CD4-positive, CD25-positive, alpha-beta regulatory T cell (primary cell): ENCODE measurements at regions not wholly inside any gene's neighbourhood (a gene's known extent, or its start where the extent isn't known, plus 50 kb on each side); places are given as distances from the start of the nearest gene placed in this dataset.

ENCODE experiments used
- ATAC-seq, 2 donors: fragments of 150-1000 bp; cut with Tn5 transposase; one replicate each; pipeline ENCODE4 v1.10.0; 2021; ENCODE audit warnings: low read depth in 2 of 2, moderate number of reproducible peaks in 2 of 2, moderate library complexity in 1 of 2
- DNase-seq, 3 donors: peaks; one replicate each; pipeline versions ENCODE4 v3.0.0 to v3.0.0-alpha.2; 2012 to 2022; ENCODE audit warnings: mixed read lengths in 1 of 3
- H3K27ac ChIP-seq: one replicate; pipeline ENCODE4 v1.7.0; 2013; ENCODE audit warnings: mild to moderate bottlenecking, low read length; ENCODE audit not compliant: insufficient read depth, poor library complexity, severe bottlenecking
- H3K27me3 ChIP-seq: one replicate; pipeline ENCODE4 v1.7.0; 2013; ENCODE audit warnings: low read length; ENCODE audit not compliant: control insufficient read depth, insufficient read depth
- H3K36me3 ChIP-seq: one replicate; pipeline ENCODE4 v1.7.0; 2013; ENCODE audit warnings: mild to moderate bottlenecking, low read length, moderate library complexity; ENCODE audit not compliant: control insufficient read depth, insufficient read depth
- H3K4me1 ChIP-seq: 2 replicates; pipeline ENCODE4 v1.7.0; 2013; ENCODE audit warnings: mild to moderate bottlenecking, low read length; ENCODE audit not compliant: insufficient read depth, control insufficient read depth, poor library complexity, severe bottlenecking
- H3K4me3 ChIP-seq: one replicate; pipeline ENCODE4 v1.7.0; 2013; ENCODE audit warnings: low read depth, mild to moderate bottlenecking, low read length, moderate library complexity
- H3K9me3 ChIP-seq, 2 experiments: 1 replicate in 1 of 2; 2 replicates in 1 of 2; pipeline ENCODE4 v1.7.0; 2013; ENCODE audit warnings: low read length in 2 of 2, mild to moderate bottlenecking in 1 of 2, moderate library complexity in 1 of 2; ENCODE audit not compliant: control insufficient read depth in 2 of 2
- H3K27ac Mint-ChIP-seq, 3 donors: one replicate each; pipeline ENCODE4 v1.8.0; 2020 to 2022; ENCODE audit warnings: mild to moderate bottlenecking in 3 of 3, mixed read lengths in 3 of 3, moderate library complexity in 2 of 3
- H3K27me3 Mint-ChIP-seq: one replicate; pipeline ENCODE4 v1.8.0; 2022; ENCODE audit warnings: mild to moderate bottlenecking, mixed read lengths
- H3K36me3 Mint-ChIP-seq: one replicate; pipeline ENCODE4 v1.8.0; 2020; ENCODE audit warnings: mixed read lengths
- H3K4me1 Mint-ChIP-seq, 4 donors: one replicate each; pipeline ENCODE4 v1.8.0; 2020 to 2022; ENCODE audit warnings: mixed read lengths in 4 of 4, mild to moderate bottlenecking in 1 of 4
- H3K4me3 Mint-ChIP-seq, 4 donors: one replicate each; pipeline ENCODE4 v1.8.0; 2020 to 2022; ENCODE audit warnings: mild to moderate bottlenecking in 4 of 4, mixed read lengths in 4 of 4, moderate library complexity in 3 of 4
- H3K9me3 Mint-ChIP-seq, 7 donors: one replicate each; pipeline ENCODE4 v1.8.0; 2020 to 2022; ENCODE audit warnings: mixed read lengths in 7 of 7, mild to moderate bottlenecking in 3 of 7, moderate library complexity in 2 of 7

DNA sequence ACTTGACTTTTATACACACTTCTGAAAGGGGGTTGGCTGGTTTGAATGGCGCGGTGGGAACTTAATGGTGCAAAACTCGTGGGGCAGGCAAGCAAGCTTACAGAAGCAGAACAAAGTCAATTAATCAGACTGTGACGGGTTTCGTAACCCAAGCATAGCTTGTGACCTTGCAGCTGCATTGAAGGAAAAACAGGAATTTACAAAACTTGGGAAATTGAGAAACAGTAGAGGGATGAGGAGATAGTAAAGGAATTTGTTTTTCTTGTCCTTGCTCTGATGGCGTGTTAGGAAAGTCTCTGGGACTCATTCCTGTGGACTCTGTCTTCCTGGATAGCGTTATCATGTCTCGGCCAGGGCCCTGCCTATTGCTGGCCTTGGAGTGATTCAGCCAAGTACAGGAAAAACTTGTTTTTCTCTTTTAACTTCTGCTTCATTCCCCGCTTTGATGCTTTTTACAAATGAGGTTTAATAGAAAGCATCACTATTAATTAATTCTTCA lies 220.0 kb upstream of the KCND2 start:
- Histone ChIP-seq H3K4me3 (no peak overlapping the region), H3K27ac (no peak overlapping the region), H3K4me1 (no peaks in the 10 kb centered on the region), H3K36me3 (no peaks in the 10 kb centered on the region), H3K9me3 (peaks cover 0 to 18% of the 10 kb centered on the region in 2 experiments), H3K27me3 (no peaks in the 10 kb centered on the region)
- no peak for ATAC-seq
- Mint-ChIP-seq H3K27me3 (no peaks in the 10 kb centered on the region), H3K27ac (peak overlapping the region in 1 of 3 donors; percentile 27), H3K9me3 (peaks cover 0 to 15% (median 2%) of the 10 kb centered on the region in 7 donors), H3K4me3 (peak overlapping the region in 1 of 4 donors; percentile 32), H3K36me3 (no peaks in the 10 kb centered on the region), H3K4me1 (no peaks in the 10 kb centered on the region)
- no peak for DNase-seq

DNA sequence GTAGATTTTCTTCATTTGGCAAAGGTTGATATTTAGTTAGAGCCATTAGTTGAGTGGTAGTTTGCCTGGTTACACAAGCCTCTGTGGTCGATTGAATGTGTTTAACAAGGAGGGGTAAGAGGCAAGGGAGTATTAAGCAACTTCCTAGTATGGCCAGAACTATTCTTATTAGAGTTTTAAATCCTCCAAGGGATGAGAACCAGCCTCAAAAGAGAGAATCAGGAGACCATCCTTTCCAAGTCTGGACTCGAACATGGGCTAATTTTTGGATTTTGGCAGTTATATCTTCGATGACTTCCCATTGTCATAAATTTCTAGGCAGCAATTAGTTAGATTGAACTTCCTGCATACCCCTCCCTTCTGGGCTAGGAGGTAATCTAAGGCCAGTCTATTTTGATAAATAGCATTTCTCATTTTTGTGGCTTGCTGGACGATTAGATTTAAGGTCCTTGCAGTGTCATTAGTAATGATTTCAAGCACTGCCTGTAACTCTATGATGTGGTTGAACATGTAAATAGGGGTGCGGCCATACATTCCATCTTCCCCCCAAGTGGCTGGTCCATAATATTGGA lies 219.5 kb upstream of the KCND2 start:
- H3K9me3 Mint-ChIP-seq, result peaks cover 0 to 15% (median 4%) of the 10 kb centered on the region in 7 donors
- DNase-seq, result no peak
- no peak overlapping the region for H3K4me3 ChIP-seq

GRCh38 chr7:120054376-120055100 lies 218.4 kb upstream of the KCND2 start:
- peaks cover 0 to 15% (median 4%) of the 10 kb centered on the region in 7 donors for H3K9me3 Mint-ChIP-seq
- DNase-seq, result no peak
- H3K27ac Mint-ChIP-seq, result no peak overlapping the region
- H3K4me3 ChIP-seq, result no peak overlapping the region
- H3K36me3 ChIP-seq, result no peaks in the 10 kb centered on the region
- H3K4me1 ChIP-seq, result no peaks in the 10 kb centered on the region
- H3K36me3 Mint-ChIP-seq, result no peaks in the 10 kb centered on the region
- no peak overlapping the region for H3K27ac ChIP-seq
- H3K4me1 Mint-ChIP-seq, result no peaks in the 10 kb centered on the region
- H3K9me3 ChIP-seq, result peaks cover 0 to 19% of the 10 kb centered on the region in 2 experiments
- H3K4me3 Mint-ChIP-seq, result no peak overlapping the region
- no peaks in the 10 kb centered on the region for H3K27me3 Mint-ChIP-seq
- no peaks in the 10 kb centered on the region for H3K27me3 ChIP-seq
- no peak for ATAC-seq

More for the DNA sequence above, 219.5 kb upstream of the KCND2 start:
- H3K4me3 Mint-ChIP-seq, result no peak overlapping the region
- Histone ChIP-seq H3K36me3 (no peaks in the 10 kb centered on the region), H3K9me3 (peaks cover 0 to 19% of the 10 kb centered on the region in 2 experiments), H3K27ac (no peak overlapping the region), H3K4me1 (no peaks in the 10 kb centered on the region), H3K27me3 (no peaks in the 10 kb centered on the region)
- no peaks in the 10 kb centered on the region for H3K4me1 Mint-ChIP-seq
- H3K27ac Mint-ChIP-seq, result no peak overlapping the region
- H3K27me3 Mint-ChIP-seq, result no peaks in the 10 kb centered on the region
- no peaks in the 10 kb centered on the region for H3K36me3 Mint-ChIP-seq
- ATAC-seq, result no peak

DNA sequence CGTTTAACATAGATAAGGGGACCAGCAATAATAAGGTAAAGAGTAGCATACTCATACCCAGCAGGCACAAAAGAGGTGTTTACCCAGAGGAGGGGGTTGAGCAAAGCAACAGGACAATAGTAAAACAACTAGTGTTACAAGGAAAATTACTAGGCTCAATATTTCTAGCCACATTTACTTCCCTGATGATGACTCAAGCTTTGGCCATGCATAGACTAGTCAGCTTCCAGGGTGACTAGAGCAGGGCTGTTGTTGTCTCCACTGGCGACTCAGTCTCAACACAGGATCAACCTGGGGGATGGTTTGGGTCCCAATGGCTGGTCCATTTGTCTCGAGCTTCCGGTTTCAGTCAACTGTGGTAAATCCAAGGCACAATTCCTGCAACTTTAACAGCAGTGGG lies 217.7 kb upstream of the KCND2 start:
- H3K4me3 ChIP-seq, result no peak overlapping the region
- Mint-ChIP-seq H3K9me3 (peaks cover 0 to 15% (median 4%) of the 10 kb centered on the region in 7 donors), H3K4me3 (no peak overlapping the region), H3K27me3 (no peaks in the 10 kb centered on the region), H3K36me3 (no peaks in the 10 kb centered on the region), H3K27ac (no peak overlapping the region), H3K4me1 (no peaks in the 10 kb centered on the region)
- no peaks in the 10 kb centered on the region for H3K27me3 ChIP-seq
- no peak overlapping the region for H3K27ac ChIP-seq
- ATAC-seq, result no peak
- H3K9me3 ChIP-seq, result peaks cover 0 to 19% of the 10 kb centered on the region in 2 experiments
- H3K36me3 ChIP-seq, result no peaks in the 10 kb centered on the region
- DNase-seq, result no peak
- H3K4me1 ChIP-seq, result no peaks in the 10 kb centered on the region

DNA sequence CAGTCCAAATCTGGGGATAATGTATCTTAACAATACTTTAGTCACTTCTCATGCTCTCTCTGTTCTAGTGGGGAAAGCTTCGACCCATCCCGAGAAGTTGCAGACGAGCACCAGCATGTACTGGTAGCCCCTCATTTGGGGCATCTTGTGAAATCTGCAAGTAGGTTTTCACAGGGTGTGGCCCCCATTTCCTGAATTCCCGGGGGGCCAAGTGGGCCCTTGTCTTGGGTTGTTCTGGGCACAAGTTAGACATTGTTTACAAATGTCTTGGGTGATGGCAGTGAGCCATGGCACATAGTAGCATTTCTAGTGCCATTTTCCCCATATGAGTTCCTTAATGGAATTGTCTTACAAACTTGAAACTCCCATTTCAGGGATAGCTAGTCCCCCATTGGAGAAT lies 216.7 kb upstream of the KCND2 start:
- no peaks in the 10 kb centered on the region for H3K27me3 ChIP-seq
- peaks cover 0 to 19% of the 10 kb centered on the region in 2 experiments for H3K9me3 ChIP-seq
- H3K4me1 ChIP-seq, result no peaks in the 10 kb centered on the region
- no peaks in the 10 kb centered on the region for H3K4me1 Mint-ChIP-seq
- no peak overlapping the region for H3K4me3 Mint-ChIP-seq
- ATAC-seq (no peak), DNase-seq (no peak)
- peaks cover 0 to 20% (median 4%) of the 10 kb centered on the region in 7 donors for H3K9me3 Mint-ChIP-seq
- H3K4me3 ChIP-seq, result no peak overlapping the region
- H3K36me3 Mint-ChIP-seq, result no peaks in the 10 kb centered on the region
- no peak overlapping the region for H3K27ac ChIP-seq
- no peaks in the 10 kb centered on the region for H3K36me3 ChIP-seq
- no peaks in the 10 kb centered on the region for H3K27me3 Mint-ChIP-seq
- H3K27ac Mint-ChIP-seq, result no peak overlapping the region

GRCh38 chr7:120059641-120060040 lies 213.3 kb upstream of the KCND2 start:
- H3K36me3 ChIP-seq, result no peaks in the 10 kb centered on the region
- no peaks in the 10 kb centered on the region for H3K4me1 ChIP-seq
- peaks cover 0 to 19% of the 10 kb centered on the region in 2 experiments for H3K9me3 ChIP-seq
- no peaks in the 10 kb centered on the region for H3K27me3 Mint-ChIP-seq
- H3K4me1 Mint-ChIP-seq, result no peaks in the 10 kb centered on the region
- no peak overlapping the region for H3K4me3 Mint-ChIP-seq
- H3K4me3 ChIP-seq, result no peak overlapping the region
- no peak for ATAC-seq
- no peak for DNase-seq
- H3K9me3 Mint-ChIP-seq, result peaks cover 0 to 14% (median 6%) of the 10 kb centered on the region in 7 donors
- H3K27ac Mint-ChIP-seq, result no peak overlapping the region
- H3K27ac ChIP-seq, result no peak overlapping the region
- no peaks in the 10 kb centered on the region for H3K36me3 Mint-ChIP-seq
- H3K27me3 ChIP-seq, result no peaks in the 10 kb centered on the region

- peaks cover 0 to 19% of the 10 kb centered on the region in 2 experiments for H3K9me3 ChIP-seq
- Mint-ChIP-seq H3K4me3 (no peak overlapping the region), H3K27me3 (no peaks in the 10 kb centered on the region), H3K4me1 (no peaks in the 10 kb centered on the region), H3K36me3 (no peaks in the 10 kb centered on the region), H3K27ac (no peak overlapping the region), H3K9me3 (peaks cover 0 to 11% (median 6%) of the 10 kb centered on the region in 7 donors)
- no peaks in the 10 kb centered on the region for H3K4me1 ChIP-seq
- H3K36me3 ChIP-seq, result no peaks in the 10 kb centered on the region
- no peak overlapping the region for H3K27ac ChIP-seq
- ATAC-seq (no peak), DNase-seq (no peak)
- H3K4me3 ChIP-seq, result no peak overlapping the region
- no peaks in the 10 kb centered on the region for H3K27me3 ChIP-seq
Observed at GRCh38 chr7:120060281-120060680, 212.7 kb upstream of the KCND2 start.
